ENCODE measurements at regions not wholly inside any gene's neighbourhood (a gene's known extent, or its start where the extent isn't known, plus 50 kb on each side); places are given as distances from the start of the nearest gene placed in this dataset.

DNA sequence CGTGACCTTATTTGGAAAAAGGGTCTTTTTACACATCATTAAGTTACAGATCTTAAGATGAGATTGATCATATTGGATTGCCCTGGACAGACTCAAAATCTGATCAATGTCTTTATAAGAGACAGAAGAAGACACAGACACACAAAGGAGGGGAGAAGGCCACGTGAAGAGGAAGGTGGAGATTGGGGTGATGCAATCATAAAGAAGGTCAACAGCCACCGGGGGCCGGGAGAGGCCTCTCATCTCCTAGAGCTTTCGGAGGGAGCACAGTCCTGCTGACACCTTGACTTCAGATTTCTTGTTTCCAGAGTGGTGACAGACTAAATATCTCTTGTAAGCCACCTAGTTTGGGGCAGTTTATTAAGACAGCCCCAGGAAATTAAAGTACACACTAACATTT lies 204.6 kb upstream of the CSF3R start:
- DNase-seq (ENCODE audit: low read depth): no peak

DNA sequence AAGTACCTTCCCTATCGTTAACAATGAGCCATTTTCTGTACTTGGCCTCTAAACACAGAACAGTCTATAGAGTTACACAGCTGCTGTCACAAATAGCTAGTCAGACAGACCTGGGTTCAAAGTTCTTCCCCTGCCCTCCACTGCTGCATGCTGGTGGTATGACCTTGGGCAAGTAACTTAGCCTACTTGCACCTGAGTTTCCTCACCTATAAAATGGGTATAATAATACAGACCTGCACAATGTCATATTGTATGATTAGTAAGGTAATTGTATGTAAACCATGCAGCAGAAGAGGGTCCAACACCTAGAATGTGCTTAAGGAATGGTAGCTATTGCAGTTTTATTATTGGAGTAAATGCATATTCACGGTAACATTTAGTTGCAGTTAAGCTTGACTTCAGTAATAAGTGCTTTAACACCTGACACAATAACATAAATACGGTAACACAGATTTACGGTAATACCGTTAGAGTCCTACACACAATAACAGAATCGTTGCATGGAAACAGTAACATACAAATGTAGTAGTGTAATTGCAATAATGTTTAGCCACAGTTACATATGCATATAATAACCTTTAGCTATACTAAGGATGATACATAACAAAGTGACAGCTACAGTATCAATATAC lies 193.3 kb upstream of the CSF3R start:
- DNase-seq (ENCODE audit: low read depth): no peak

- no peak for DNase-seq (ENCODE audit: low read depth)
These were observed 192.4 kb upstream of the CSF3R start for GRCh38 chr1:36675106-36675505.

DNA sequence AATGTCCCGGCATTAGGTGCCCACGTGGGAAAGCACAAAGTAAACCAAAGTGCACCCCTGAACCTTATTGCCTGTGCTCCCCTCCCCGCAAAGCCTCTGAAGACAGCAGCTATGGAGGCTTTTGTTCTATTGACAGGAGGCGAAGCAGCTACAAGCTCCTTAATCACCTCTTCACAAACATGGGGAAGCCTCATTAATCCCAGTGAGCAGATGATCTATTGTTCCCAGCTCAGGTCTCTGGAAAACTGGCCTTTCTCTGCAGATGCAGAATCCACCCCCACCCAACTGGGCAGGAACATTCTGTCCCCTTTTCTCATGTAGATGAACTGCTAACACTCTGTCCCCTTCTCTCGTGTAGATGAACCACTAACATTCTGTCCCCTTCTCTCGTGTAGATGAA lies 190.5 kb upstream of the CSF3R start:
- no peak for DNase-seq (ENCODE audit: low read depth)

GRCh38 chr1:36669262-36669661 lies 186.5 kb upstream of the CSF3R start:
- no peak for DNase-seq (ENCODE audit: low read depth)

GRCh38 chr1:36667836-36668235 lies 185.1 kb upstream of the CSF3R start:
- no peak for DNase-seq (ENCODE audit: low read depth)

GRCh38 chr1:36667256-36667655 lies 184.5 kb upstream of the CSF3R start:
- no peak for DNase-seq (ENCODE audit: low read depth)

DNA sequence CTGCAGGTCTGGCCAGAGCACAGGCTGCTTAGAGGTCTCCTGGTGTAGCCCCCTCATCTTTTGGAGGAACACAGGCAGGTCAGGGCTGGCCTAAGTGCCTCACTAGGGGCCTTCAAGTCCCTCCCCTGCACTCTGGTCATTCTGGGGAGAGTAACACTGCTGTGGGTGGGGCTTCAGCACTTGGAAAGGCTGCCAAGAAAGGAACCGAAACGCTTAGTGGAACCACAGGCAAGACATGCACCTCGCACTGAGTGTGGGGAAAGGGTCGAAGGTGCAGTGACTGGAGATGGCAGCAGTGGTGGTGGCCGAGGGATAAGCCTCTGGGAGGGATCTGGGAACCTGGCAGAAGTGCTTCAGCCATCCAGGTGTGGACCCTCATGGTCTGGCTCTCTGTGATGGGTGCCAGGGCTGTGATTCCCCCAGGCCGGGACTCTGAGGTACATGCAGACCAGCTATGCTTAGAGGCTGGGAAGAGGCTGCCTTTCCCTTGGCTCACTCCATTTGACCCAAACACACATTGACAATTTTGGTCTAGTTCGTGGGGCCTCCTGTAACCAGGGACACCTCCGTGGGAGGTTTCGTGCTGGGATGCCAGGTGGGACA lies 182.9 kb upstream of the CSF3R start:
- DNase-seq (ENCODE audit: low read depth): no peak

GRCh38 chr1:36664571-36665287 lies 182.0 kb upstream of the CSF3R start:
- no peak for DNase-seq (ENCODE audit: low read depth)

DNA sequence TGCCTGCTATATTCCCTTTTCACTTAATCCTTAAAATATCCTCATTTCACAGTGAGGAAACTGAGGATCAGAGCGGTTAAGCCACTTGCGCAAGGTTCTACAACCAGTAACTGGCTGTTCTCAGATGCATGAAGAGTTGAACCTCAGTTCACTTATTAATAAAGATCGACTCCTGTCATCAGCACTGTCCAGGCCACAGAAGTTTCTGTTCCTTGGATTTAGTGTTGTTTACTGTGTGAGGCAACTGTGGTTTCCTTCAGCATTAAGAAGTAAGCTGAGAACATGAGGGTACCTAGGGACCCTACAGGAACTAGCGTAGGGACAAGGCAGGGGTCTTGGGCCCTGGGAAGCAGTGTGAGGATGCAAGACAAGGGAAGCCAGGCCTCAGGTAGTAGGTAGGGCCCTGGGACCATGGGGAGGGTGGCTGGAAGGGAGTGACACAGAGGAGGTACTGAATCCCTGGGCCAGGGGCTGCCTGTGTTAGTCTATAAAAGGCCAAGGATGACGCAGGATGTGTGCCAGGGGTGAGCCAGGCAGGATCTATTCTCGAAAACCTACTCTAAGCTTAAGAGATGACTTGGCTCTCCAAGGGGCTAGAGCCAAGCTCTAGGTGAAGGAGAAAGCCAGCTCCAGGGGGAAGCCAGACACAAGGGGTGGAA lies 181.2 kb upstream of the CSF3R start:
- no peak for DNase-seq (ENCODE audit: low read depth)

GRCh38 chr1:36658838-36659237 lies 176.1 kb upstream of the CSF3R start:
- no peak for DNase-seq (ENCODE audit: low read depth)

- DNase-seq (ENCODE audit: low read depth): no peak
These were observed 175.1 kb upstream of the CSF3R start for GRCh38 chr1:36657826-36658225.

DNA sequence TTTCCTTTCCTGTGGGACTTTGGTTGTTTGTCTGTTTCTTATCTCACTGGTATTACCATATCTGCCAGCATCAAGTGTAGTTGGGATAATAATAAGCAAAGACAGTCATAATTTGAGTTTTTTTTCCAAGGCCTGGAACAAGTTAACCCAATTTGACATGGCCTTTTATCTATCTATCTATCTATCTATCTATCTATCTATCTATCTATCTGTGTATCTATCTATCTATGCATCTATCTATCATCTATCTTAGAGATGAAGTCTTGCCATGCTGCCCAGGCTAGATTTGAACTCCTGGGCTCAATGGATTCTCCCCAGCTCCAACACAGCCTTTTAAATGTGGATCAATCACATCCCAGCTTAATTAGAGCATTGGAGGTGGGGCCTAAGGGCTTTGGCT lies 174.1 kb upstream of the CSF3R start:
- no peak for DNase-seq (ENCODE audit: low read depth)

DNA sequence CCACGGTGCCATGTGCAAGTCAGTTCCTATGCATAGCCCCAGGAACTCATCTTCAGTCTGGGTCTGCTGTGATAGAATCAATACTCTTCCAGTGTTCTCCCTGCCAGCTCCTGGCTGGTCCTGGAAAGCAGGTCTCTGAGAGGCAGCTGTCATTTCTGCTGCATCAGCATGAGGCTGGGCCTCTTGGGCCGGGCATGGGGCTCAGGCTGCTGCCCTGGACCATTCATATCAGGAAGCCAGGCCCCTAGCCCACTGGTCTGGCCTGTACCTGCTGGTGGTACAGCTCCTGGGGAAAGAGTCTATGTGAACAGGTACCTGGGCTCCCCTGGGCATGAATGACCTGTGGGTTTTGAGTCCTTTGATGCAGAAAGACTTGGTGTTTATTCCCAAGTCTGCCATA lies 173.6 kb upstream of the CSF3R start:
- no peak for DNase-seq (ENCODE audit: low read depth)

DNA sequence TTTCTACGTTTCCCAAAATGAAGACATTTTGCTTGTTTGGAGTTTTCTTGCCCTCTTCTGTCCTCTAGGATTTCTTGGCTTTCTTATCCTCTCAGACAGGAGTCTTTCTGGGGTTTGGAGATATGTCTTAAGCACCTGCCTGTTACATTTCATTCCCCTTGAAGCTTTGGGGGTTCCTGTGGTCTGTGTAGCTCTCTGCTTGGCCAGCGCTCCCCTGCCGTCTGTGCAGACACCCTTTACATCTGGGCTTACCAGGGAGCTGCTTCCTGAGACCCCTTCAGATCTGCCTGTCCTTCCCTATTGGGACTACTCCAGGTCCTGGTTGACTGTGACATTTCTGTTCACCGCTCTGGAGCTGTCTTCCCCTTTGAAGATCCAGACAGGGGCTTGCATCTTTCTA lies 171.9 kb upstream of the CSF3R start:
- no peak for DNase-seq (ENCODE audit: low read depth)

DNA sequence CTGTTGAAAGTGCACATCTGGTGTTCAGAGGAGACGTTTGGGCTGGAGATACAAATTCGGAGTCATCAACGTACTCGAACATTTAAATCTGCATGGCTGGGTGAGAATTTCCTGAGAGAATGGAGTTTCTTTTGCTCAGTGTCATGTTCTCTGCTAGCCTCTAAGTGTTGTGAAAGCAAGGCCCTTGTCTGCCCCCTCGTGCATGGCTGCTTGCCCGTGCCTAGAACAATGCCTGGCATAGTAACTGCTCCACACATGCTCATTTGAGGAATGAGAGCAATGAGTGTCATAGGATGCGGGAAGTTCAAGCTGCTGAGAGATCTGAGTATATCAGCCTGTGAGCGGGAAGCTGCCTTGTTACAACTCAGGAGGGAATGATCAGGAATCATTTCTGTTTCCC lies 171.1 kb upstream of the CSF3R start:
- DNase-seq (ENCODE audit: low read depth): peak; percentile 74

- DNase-seq (ENCODE audit: low read depth): no peak
These were observed 169.9 kb upstream of the CSF3R start for GRCh38 chr1:36652586-36652985.

DNA sequence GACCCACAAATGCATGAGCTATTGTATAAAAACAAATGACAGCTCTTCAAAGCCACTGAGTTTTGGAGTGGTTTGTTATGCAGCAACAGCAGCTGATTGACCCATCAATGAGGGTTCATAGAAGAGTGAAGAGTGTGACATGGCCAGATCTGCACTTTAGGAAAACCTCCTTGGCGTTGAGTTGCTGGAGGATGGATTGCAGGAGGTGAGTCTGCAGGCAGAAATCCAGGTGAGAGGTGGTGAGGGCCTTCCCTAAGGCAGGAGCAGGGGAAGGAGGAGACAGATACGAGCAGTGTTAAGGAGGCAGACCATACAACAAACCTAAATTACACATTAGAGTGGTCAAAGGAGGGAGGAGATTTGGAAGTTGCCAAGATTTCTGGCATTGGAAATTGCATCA lies 169.3 kb upstream of the CSF3R start:
- no peak for DNase-seq (ENCODE audit: low read depth)

- no peak for DNase-seq (ENCODE audit: low read depth)
These were observed 168.6 kb upstream of the CSF3R start for GRCh38 chr1:36651176-36651910.

DNA sequence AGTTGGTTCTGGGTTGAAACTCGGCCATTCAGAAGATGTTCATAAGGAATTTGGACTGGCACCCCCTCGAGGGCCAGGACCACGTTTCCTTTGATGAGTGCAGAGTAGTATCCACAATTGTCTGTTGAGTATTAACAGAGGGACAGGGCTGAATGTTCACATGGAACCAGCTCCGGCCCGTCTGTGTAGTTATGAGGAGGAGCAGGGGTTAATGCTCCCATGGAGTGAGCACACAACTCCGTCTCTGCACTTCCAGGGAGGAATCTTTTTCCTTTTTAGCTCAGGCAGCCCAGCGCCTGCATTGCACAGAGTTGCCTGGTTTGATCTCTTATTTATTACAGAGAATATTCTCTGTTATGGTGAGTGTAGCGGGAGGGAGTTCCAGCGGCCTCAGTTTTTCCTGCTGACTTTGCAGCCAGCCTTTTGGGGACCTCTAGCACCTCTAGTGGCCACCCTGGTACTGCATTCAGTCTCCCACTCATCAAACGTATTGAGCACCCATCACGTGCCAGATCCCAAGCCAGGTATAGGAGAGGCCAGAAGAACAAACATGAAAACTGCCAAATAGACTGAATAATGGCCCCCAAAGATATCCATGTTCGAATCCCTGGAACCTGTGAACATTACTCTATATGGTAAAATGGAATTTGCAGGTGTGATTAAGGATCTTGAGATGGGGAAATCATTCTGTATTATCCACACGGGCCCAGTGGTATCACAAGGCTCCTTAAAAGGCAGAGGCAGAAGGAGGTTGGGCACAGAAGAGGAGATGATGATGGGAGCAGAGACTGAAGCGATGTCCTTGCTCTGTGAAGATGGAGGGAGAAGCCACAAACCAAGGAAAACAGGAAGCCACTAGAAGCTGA lies 167.7 kb upstream of the CSF3R start:
- DNase-seq (ENCODE audit: low read depth): peak; percentile 58

GRCh38 chr1:36645867-36646266 lies 163.2 kb upstream of the CSF3R start:
- no peak for DNase-seq (ENCODE audit: low read depth)
